ENCODE measurements at regions not wholly inside any gene's neighbourhood (a gene's known extent, or its start where the extent isn't known, plus 50 kb on each side); places are given as distances from the start of the nearest gene placed in this dataset.
"Not testable (repeated sequence)": the region's sequence is repeated elsewhere in the genome, so short reads cannot be mapped to it uniquely, and the experiment has no call there.

- no CpG with 5 or more reads among the region's 1 CpG for WGBS, 2 experiments
- no peaks in the 10 kb centered on the region for H3K9me3 ChIP-seq (ENCODE audit: control insufficient read depth, low read length)
- no peaks in the 10 kb centered on the region for H3K4me1 ChIP-seq (ENCODE audit: control insufficient read depth, insufficient read depth, low read length)
- no peak overlapping the region for H3K4me3 ChIP-seq (ENCODE audit: insufficient read depth, low read depth, low read length)
- H3K27ac ChIP-seq (ENCODE audit: insufficient read depth, low read depth, low read length, poor library complexity, severe bottlenecking): no peak overlapping the region
- H3K36me3 ChIP-seq (ENCODE audit: control insufficient read depth, insufficient read depth, low read length): no peaks in the 10 kb centered on the region
- no peaks in the 10 kb centered on the region for H3K27me3 ChIP-seq (ENCODE audit: control insufficient read depth, insufficient read depth, low read length, poor library complexity, severe bottlenecking)
Observed at GRCh38 chrX:88990882-88991582, 244.0 kb downstream of the CPXCR1 start.

DNA sequence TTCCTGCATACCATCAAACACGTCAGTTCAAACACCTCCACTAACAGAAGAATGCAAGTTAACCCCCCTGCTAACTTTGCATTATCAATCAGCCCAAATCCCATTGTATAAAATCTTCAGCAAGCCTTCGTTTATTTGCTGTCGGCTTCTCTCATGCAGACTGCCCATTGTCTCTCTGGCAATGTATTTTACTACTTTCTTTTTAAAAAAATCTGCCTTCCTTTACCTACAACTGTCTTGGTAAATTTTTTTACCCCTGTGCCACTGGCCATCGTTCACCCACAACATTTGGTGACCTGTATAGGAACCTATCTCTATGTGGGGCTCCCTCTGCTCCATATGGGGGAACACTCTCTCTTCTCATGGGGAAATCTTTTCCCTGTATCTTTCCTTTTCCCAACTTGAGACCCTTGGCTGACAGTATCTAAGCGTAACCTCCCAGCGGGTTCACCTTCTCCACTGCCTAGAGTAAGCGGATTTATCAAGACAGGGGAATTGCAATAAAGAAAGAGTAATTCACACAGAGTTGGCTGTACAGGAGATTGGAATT, 244.6 kb downstream of the CPXCR1 start:
- Histone ChIP-seq H3K4me1 (ENCODE audit: control insufficient read depth, insufficient read depth, low read length) (no peaks in the 10 kb centered on the region), H3K27me3 (ENCODE audit: control insufficient read depth, insufficient read depth, low read length, poor library complexity, severe bottlenecking) (no peaks in the 10 kb centered on the region), H3K36me3 (ENCODE audit: control insufficient read depth, insufficient read depth, low read length) (no peaks in the 10 kb centered on the region), H3K4me3 (ENCODE audit: insufficient read depth, low read depth, low read length) (no peak overlapping the region), H3K27ac (ENCODE audit: insufficient read depth, low read depth, low read length, poor library complexity, severe bottlenecking) (peak overlapping the region; percentile 63), H3K9me3 (ENCODE audit: control insufficient read depth, low read length) (no peaks in the 10 kb centered on the region)
- WGBS, 2 experiments: 20 to 23% methylated on average over 6 to 7 of the region's 7 CpGs

DNA sequence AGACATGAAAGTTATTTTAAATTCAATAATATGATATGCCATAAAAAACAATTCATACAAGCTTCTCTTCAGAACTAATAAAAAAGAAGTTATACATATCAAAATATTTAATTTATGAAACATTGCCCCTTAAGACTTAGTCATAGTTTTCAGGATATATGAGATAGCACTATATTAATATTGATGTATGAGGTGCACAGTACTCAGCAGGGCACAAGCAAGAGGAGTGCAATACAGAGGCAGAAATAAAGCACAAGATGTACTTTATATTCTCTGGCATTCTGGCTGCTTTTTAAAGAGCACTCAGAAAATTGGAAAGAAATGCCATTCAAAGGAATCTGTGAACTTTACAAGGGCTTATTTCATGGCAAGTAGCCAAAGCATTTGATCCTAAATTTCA, 274.9 kb downstream of the CPXCR1 start:
- H3K27ac ChIP-seq (ENCODE audit: insufficient read depth, low read depth, low read length, poor library complexity, severe bottlenecking): no peak overlapping the region
- no peaks in the 10 kb centered on the region for H3K4me1 ChIP-seq (ENCODE audit: control insufficient read depth, insufficient read depth, low read length)
- H3K36me3 ChIP-seq (ENCODE audit: control insufficient read depth, insufficient read depth, low read length): no peaks in the 10 kb centered on the region

GRCh38 chrX:89033723-89034122, 286.7 kb downstream of the CPXCR1 start:
- Histone ChIP-seq H3K27me3 (ENCODE audit: control insufficient read depth, insufficient read depth, low read length, poor library complexity, severe bottlenecking) (no peaks in the 10 kb centered on the region), H3K9me3 (ENCODE audit: control insufficient read depth, low read length) (no peaks in the 10 kb centered on the region), H3K4me3 (ENCODE audit: insufficient read depth, low read depth, low read length) (no peak overlapping the region), H3K27ac (ENCODE audit: insufficient read depth, low read depth, low read length, poor library complexity, severe bottlenecking) (no peak overlapping the region), H3K4me1 (ENCODE audit: control insufficient read depth, insufficient read depth, low read length) (no peaks in the 10 kb centered on the region), H3K36me3 (ENCODE audit: control insufficient read depth, insufficient read depth, low read length) (no peaks in the 10 kb centered on the region)
- WGBS, 2 experiments: 100% methylated on average over 1 of the region's 1 CpG

More for the DNA sequence above, 274.9 kb downstream of the CPXCR1 start:
- Histone ChIP-seq H3K4me3 (ENCODE audit: insufficient read depth, low read depth, low read length) (no peak overlapping the region), H3K9me3 (ENCODE audit: control insufficient read depth, low read length) (no peaks in the 10 kb centered on the region), H3K27me3 (ENCODE audit: control insufficient read depth, insufficient read depth, low read length, poor library complexity, severe bottlenecking) (no peaks in the 10 kb centered on the region)

DNA sequence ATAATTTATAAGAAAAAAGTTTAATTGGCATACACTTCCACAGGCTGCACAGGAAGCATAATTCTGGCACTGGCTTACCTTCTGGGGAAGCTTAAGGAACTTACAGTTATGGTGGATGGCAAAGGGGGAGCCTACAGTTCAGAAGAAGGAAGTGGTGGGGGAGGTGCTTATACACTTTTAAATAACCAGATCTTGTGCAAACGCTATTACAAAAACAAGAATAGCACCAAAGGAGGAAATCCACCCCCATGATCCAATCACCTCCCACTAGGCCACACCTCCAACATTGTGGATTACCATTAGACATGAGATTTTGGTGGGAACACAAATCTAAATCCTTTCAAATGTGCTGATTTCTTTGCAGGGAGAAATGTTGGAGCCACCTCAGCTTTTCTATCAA, 287.7 kb downstream of the CPXCR1 start:
- Histone ChIP-seq H3K4me3 (ENCODE audit: insufficient read depth, low read depth, low read length) (no peak overlapping the region), H3K9me3 (ENCODE audit: control insufficient read depth, low read length) (no peaks in the 10 kb centered on the region), H3K27ac (ENCODE audit: insufficient read depth, low read depth, low read length, poor library complexity, severe bottlenecking) (no peak overlapping the region), H3K36me3 (ENCODE audit: control insufficient read depth, insufficient read depth, low read length) (no peaks in the 10 kb centered on the region), H3K4me1 (ENCODE audit: control insufficient read depth, insufficient read depth, low read length) (no peaks in the 10 kb centered on the region), H3K27me3 (ENCODE audit: control insufficient read depth, insufficient read depth, low read length, poor library complexity, severe bottlenecking) (no peaks in the 10 kb centered on the region)
- WGBS, 2 experiments: no CpG with 5 or more reads among the region's 1 CpG

GRCh38 chrX:89053223-89053622, 306.2 kb downstream of the CPXCR1 start:
- Histone ChIP-seq H3K27me3 (ENCODE audit: control insufficient read depth, insufficient read depth, low read length, poor library complexity, severe bottlenecking) (no peaks in the 10 kb centered on the region), H3K36me3 (ENCODE audit: control insufficient read depth, insufficient read depth, low read length) (no peaks in the 10 kb centered on the region)

DNA sequence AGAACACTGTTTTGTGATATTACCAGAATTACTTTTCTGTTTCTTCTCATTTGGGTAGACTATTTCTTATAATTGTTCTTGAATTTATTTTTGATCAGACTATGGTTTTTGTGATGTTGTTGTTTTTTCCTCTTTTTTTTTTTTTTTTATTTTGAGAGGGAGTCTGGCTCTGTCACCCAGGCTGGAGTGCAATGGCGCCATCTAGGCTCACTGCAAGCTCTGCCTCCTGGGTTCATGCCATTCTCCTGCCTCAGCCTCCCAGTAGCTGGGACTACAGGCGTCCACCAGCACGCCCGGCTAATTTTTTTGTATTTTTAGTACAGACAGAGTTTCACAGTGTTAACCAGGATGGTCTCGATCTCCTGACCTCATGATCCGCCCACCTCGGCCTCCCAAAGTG, 352.6 kb downstream of the CPXCR1 start:
- H3K9me3 ChIP-seq (ENCODE audit: control insufficient read depth, low read length); H3K4me3 ChIP-seq (ENCODE audit: insufficient read depth, low read depth, low read length); H3K4me1 ChIP-seq (ENCODE audit: control insufficient read depth, insufficient read depth, low read length); H3K27me3 ChIP-seq (ENCODE audit: control insufficient read depth, insufficient read depth, low read length, poor library complexity, severe bottlenecking); H3K27ac ChIP-seq (ENCODE audit: insufficient read depth, low read depth, low read length, poor library complexity, severe bottlenecking); H3K36me3 ChIP-seq (ENCODE audit: control insufficient read depth, insufficient read depth, low read length): not testable (repeated sequence)
- 92 to 97% methylated on average over 7 of the region's 7 CpGs for WGBS, 2 experiments

More at GRCh38 chrX:89053223-89053622, 306.2 kb downstream of the CPXCR1 start:
- no peaks in the 10 kb centered on the region for H3K4me1 ChIP-seq (ENCODE audit: control insufficient read depth, insufficient read depth, low read length)
- no peak overlapping the region for H3K4me3 ChIP-seq (ENCODE audit: insufficient read depth, low read depth, low read length)
- no peaks in the 10 kb centered on the region for H3K9me3 ChIP-seq (ENCODE audit: control insufficient read depth, low read length)
- no peak overlapping the region for H3K27ac ChIP-seq (ENCODE audit: insufficient read depth, low read depth, low read length, poor library complexity, severe bottlenecking)

DNA sequence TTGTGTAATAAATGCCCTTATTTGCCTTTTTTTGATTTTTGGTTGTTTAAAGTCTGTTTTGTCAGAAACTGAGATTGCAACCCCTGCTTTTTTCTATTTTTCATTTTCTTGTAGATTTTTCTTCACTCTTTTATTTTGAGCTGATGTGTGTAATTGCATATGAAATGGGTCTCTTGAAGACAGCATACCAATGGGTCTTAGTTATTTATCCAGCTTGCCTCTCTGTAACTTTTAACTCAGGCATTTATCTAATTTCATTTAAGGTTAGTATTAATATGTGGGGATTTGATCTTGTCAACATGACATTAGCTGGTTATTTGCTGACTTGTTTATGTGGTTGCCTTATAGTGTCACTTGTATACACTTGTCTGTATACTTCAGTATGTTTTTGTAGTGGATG, 378.0 kb downstream of the CPXCR1 start:
- Histone ChIP-seq H3K4me1 (ENCODE audit: control insufficient read depth, insufficient read depth, low read length) (no peaks in the 10 kb centered on the region), H3K27ac (ENCODE audit: insufficient read depth, low read depth, low read length, poor library complexity, severe bottlenecking) (no peak overlapping the region), H3K4me3 (ENCODE audit: insufficient read depth, low read depth, low read length) (no peak overlapping the region), H3K27me3 (ENCODE audit: control insufficient read depth, insufficient read depth, low read length, poor library complexity, severe bottlenecking) (no peaks in the 10 kb centered on the region), H3K9me3 (ENCODE audit: control insufficient read depth, low read length) (no peaks in the 10 kb centered on the region), H3K36me3 (ENCODE audit: control insufficient read depth, insufficient read depth, low read length) (no peaks in the 10 kb centered on the region)

All from ectodermal cell (in vitro differentiated cells).